ENCODE measurements at regions not wholly inside any gene's neighbourhood (a gene's known extent, or its start where the extent isn't known, plus 50 kb on each side); places are given as distances from the start of the nearest gene placed in this dataset.

GRCh38 chr11:70608568-70609470, 210.5 kb downstream of the CTTN start:
- DNase-seq (ENCODE audit: low spot score), result peak; percentile 85

- no peak for DNase-seq (ENCODE audit: low spot score)
These were observed 212.5 kb downstream of the CTTN start for GRCh38 chr11:70610566-70611565.

GRCh38 chr11:70611821-70612220, 213.5 kb downstream of the CTTN start:
- DNase-seq (ENCODE audit: low spot score), result no peak

GRCh38 chr11:70612459-70613141, 214.3 kb downstream of the CTTN start:
- no peak for DNase-seq (ENCODE audit: low spot score)

- DNase-seq (ENCODE audit: low spot score), result no peak
These were observed 215.8 kb downstream of the CTTN start for GRCh38 chr11:70614034-70614681.

GRCh38 chr11:70615036-70615875, 216.9 kb downstream of the CTTN start:
- no peak for DNase-seq (ENCODE audit: low spot score)

- DNase-seq (ENCODE audit: low spot score), result no peak
These were observed 218.0 kb downstream of the CTTN start for GRCh38 chr11:70616317-70616716.

GRCh38 chr11:70616938-70617654, 218.8 kb downstream of the CTTN start:
- peak; percentile 75 for DNase-seq (ENCODE audit: low spot score)

- no peak for DNase-seq (ENCODE audit: low spot score)
These were observed 220.2 kb downstream of the CTTN start for GRCh38 chr11:70618431-70619101.

GRCh38 chr11:70619591-70619990, 221.3 kb downstream of the CTTN start:
- DNase-seq (ENCODE audit: low spot score), result no peak

GRCh38 chr11:70620510-70621184, 222.3 kb downstream of the CTTN start:
- no peak for DNase-seq (ENCODE audit: low spot score)

- no peak for DNase-seq (ENCODE audit: low spot score)
These were observed 222.9 kb downstream of the CTTN start for GRCh38 chr11:70621241-70621640.

- no peak for DNase-seq (ENCODE audit: low spot score)
These were observed 223.8 kb downstream of the CTTN start for GRCh38 chr11:70622091-70622490.

GRCh38 chr11:70623906-70624597, 225.7 kb downstream of the CTTN start:
- no peak for DNase-seq (ENCODE audit: low spot score)

GRCh38 chr11:70624598-70624993, 226.3 kb downstream of the CTTN start:
- no peak for DNase-seq (ENCODE audit: low spot score)

- no peak for DNase-seq (ENCODE audit: low spot score)
These were observed 226.7 kb downstream of the CTTN start for GRCh38 chr11:70625051-70625450.

GRCh38 chr11:70625582-70626518, 227.5 kb downstream of the CTTN start:
- no peak for DNase-seq (ENCODE audit: low spot score)

Measured in HuH-7 (cell line).